HG03025 (cell line): ENCODE measurements at regions not wholly inside any gene's neighbourhood (a gene's known extent, or its start where the extent isn't known, plus 50 kb on each side); places are given as distances from the start of the nearest gene placed in this dataset.
"Not testable (repeated sequence)": the region's sequence is repeated elsewhere in the genome, so short reads cannot be mapped to it uniquely, and the experiment has no call there.

ENCODE experiments used
- ATAC-seq: cut with Tn5 transposase; IDR thresholded peaks from one replicate; pipeline ENCODE4 v1.9.1; 2021; ENCODE audit warnings: mild to moderate bottlenecking, moderate library complexity; ENCODE audit not compliant: unreplicated experiment, low FRiP score

- no peak for ATAC-seq
Measured at GRCh38 chr5:83001796-83002381, 75.3 kb downstream of the TMEM167A start.

- no peak for ATAC-seq
Measured at GRCh38 chr5:83000922-83001321, 76.3 kb downstream of the TMEM167A start.

- ATAC-seq: no peak
Measured at GRCh38 chr5:83000428-83000827, 76.8 kb downstream of the TMEM167A start.

GRCh38 chr5:82993416-82993815 lies 83.8 kb downstream of the TMEM167A start:
- no peak for ATAC-seq

DNA sequence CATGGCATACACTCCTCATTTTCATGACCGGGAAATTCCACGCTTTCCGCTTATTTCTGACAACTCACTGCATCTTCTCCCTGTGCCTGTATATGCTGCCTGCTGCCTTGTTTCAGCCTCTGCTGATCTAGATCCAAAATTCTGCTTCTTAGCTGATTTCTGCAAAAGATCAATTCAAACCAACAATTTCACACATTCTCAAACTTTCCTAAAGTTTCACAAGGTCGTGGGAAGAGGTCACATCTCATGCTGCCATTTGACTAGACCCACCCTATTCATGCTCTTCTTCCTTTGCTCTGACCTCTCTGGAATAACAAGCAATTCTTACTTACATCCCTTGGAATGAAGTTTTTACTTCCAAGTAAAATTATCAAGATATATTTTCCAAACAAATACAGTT lies 84.5 kb downstream of the TMEM167A start:
- ATAC-seq: no peak

GRCh38 chr5:82991678-82992323 lies 85.4 kb downstream of the TMEM167A start:
- no peak for ATAC-seq

DNA sequence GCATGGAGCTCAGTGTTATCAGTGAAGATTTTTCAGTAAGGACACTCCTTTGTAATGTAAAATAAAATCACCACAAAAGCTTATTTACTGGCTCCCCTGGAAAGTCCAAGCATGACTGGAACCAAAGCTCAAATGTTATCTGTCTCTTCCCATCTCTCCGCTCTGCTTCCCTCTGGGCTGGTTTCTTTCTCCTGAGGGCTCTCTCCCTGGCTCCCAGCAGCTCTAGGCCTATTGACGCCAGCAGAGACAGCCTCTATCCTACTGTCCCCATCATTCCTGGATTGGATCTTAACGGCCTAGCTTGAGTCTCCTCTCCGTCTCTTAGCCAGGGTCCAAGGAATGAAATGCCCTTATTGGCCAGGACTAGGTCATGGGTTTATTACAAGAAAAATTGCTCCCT lies 86.1 kb downstream of the TMEM167A start:
- ATAC-seq: no peak

GRCh38 chr5:82987188-82987587 lies 90.0 kb downstream of the TMEM167A start:
- ATAC-seq: no peak

- ATAC-seq: no peak
Measured at GRCh38 chr5:82986404-82986803, 90.8 kb downstream of the TMEM167A start.

DNA sequence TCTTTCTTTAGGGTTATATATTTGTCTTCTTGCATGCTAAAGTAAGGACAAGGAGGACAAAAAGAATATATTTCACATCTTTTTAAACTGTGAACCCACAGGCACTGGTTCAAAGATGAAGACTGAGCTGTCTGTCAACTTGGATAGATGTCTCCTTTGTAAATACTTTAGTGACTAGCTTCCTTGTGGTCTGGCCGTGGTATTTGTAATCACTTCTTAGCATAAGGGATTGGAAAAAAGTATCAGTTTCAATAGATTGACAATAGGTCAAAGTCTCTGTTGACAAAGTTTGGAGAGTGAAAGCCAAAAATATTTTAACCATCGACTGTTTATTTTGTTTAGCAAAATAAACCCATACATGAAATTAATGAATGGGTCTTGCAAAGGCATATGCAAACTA lies 91.4 kb downstream of the TMEM167A start:
- ATAC-seq: no peak

GRCh38 chr5:82984786-82985735 lies 92.1 kb downstream of the TMEM167A start:
- no peak for ATAC-seq

DNA sequence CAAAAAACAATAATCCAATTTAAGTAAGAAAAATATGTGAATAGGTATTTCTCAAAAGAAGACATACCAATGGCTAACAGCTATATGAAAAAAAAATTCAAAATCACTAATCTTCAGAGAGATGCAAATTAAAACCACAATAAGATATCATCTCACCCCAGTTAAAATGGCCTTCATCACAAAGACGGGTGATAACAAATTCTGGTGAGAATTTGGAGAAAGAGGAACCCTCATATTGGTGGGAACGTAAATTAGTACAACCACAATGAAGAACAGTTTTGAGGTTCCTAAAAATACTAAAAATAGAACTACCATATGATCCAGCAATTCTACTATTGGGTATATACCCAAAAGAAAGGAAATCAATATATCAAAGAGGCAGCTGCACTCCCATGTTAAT lies 94.3 kb downstream of the TMEM167A start:
- ATAC-seq: no peak

DNA sequence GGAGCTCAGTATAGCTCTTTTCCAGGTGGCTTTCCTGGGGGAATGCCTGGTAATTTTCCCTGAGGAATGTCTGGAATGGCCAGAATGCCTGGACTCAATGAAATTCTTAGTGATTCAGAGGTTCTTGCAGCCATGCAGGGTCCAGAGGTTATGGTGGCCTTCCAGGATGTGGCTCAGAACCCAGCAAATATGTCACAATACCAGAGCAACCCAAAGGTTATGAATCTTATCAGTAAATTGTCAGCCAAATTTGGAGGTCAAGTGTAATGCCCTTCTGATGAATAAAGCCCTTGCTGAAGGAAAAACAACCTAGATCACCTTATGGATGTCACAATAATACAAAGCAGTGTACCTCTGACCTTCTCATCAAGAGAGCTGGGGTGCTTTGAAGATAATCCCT lies 100.3 kb downstream of the TMEM167A start:
- not testable (repeated sequence) for ATAC-seq

GRCh38 chr5:82975812-82976211 lies 101.4 kb downstream of the TMEM167A start:
- ATAC-seq: no peak

- ATAC-seq: no peak
Measured at GRCh38 chr5:82975396-82975795, 101.8 kb downstream of the TMEM167A start.

DNA sequence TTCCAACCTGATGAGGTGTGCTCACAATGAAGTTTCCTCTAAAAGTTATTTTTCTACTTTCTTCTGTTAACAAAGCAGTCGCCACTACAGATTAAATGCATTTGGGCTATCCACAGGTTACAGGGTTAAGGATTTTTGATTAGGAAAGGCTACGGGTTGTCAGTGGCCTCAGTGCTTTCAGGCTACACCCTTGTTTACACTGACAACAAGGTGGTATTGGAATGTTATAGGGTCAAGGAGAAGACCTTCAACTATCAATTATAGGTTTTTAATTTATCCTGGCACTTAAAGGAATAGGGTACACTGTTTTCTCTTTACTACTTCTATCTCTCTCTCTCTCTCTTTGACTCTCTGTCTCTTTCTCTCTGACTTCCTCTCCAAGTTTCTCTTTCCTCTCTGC lies 102.8 kb downstream of the TMEM167A start:
- ATAC-seq: not testable (repeated sequence)

- ATAC-seq: no peak
Measured at GRCh38 chr5:82971901-82972300, 105.3 kb downstream of the TMEM167A start.

- not testable (repeated sequence) for ATAC-seq
Measured at GRCh38 chr5:82971034-82971806, 106.0 kb downstream of the TMEM167A start.

DNA sequence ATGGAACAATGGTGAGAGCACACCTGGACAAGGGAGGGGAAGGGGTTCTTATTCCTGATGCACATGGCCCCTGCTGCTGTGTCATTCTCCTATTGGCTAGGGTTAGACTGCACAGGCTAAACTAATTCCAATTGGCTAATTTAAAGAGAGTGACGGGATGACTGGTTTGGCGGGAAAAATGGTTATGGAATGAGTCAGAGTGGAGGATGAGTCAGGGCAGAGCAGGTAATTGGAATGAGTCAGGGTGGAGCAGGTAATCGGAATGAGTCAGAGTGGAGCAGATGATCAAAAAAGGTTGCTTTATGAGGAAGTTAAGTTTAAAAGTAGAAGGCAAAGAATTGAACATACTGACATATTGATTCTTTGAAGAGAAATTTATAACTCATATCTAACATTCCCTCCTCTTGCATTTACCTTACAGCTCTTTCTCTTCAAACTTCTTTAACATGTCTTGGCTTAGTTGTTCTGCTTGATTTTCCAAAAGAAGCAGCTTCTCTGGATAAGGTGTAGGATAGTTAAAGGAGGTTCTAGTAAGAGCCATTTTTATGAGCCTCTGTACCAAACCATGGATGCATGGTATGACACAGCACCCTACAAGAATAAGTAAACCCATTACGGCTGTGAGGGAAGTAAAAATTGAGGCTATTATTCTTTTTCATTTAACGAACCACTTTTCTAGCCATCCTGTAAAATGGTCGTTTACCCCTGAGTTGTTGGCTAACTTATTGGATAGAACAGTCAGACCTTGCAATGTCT lies 107.8 kb downstream of the TMEM167A start:
- not testable (repeated sequence) for ATAC-seq

- no peak for ATAC-seq
Measured at GRCh38 chr5:82967072-82967471, 110.1 kb downstream of the TMEM167A start.
